HG03354 (cell line): ENCODE measurements at regions not wholly inside any gene's neighbourhood (a gene's known extent, or its start where the extent isn't known, plus 50 kb on each side); places are given as distances from the start of the nearest gene placed in this dataset.

Experiments used
- ATAC-seq: cut with Tn5 transposase; IDR thresholded peaks from one replicate; pipeline ENCODE4 v1.9.1; 2021; ENCODE audit warnings: mild to moderate bottlenecking; ENCODE audit not compliant: unreplicated experiment, poor library complexity, severe bottlenecking

GRCh38 chr20:61119794-61120410 lies 132.2 kb upstream of the CDH4 start:
- ATAC-seq: no peak

DNA sequence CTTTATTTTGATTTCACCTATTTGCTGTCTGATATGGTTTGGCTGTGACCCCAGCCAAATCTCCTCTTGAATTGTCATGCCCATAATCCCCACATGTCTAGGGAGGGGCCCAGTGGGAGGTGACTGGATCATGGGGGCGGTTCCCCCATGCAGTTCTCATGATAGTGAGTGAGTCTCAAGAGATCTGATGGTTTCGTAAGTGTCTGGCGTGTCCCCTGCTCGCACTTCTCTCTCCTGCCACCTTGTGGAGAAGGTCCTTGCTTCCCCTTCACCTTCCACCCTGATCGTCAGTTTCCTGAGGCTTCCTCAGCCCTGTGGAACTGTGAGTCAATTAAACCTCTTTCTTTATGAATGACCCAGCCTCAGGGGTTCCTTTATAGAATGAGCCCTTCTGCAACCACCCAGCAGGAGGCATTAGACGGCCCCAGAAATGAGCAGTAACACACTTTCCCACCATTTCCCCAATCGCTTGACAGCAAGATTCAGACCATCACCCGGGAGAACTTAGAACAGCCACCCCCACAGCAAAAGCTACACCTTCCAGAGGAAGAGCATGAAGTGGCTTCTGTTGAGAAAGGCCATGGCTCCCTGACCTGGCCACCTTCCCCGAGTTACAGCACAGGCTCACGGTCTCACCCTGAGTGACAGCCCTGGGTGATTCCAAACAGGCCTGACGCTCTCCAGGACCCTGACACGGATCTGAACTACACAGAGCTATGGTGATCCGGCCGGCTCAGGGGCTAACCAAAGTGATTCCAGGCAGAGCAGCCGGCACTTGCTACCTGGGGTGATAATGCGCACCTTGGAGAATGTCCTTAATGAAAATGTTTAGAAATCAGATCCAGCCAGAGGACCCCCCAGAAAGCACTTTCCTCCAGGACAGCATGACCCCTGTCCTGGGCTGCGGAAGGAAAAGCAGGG lies 131.2 kb upstream of the CDH4 start:
- no peak for ATAC-seq

DNA sequence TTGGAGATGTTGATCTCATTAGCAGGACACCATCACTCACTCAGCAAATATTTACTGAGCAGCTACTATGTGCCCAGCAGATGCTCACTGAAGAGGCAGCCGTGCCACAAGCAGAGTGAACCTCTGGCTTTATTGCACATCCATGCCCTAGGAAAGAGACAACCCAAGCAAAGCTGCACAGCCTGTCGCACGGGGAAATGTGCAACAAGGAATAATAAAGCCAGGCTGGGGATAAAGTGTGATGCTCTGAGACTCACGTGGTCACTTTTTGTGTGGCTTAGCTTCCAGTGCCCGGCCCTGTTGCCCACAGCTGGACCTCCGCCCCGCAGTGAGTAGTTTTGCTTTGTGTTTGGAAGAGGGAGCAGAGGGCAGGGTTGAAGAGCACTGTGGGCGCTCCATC lies 130.4 kb upstream of the CDH4 start:
- no peak for ATAC-seq

DNA sequence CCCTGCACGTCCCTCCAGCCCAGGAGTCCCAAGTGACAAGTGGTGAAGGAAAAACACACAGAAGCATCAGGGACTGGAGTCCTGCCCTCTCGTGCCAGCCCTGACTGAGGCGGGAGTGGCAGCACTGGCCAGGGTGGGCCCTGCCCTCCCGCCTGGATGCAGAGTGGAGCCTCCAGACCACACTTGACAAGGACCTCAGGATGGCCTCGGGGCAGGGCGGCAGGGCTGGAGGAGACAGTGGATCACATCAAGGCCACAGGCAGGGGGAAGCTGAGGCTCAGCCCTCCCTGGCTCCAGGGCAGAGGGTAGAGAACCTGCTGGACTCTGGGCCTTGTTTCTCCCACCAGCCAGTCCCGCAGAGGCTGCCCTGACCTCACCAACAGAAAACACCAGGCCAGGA lies 128.8 kb upstream of the CDH4 start:
- no peak for ATAC-seq

- ATAC-seq: no peak
Observed at GRCh38 chr20:61123751-61124368, 128.2 kb upstream of the CDH4 start.

GRCh38 chr20:61125076-61125475 lies 127.0 kb upstream of the CDH4 start:
- ATAC-seq: no peak

- ATAC-seq: no peak
Observed at GRCh38 chr20:61125546-61126180, 126.4 kb upstream of the CDH4 start.

- ATAC-seq: no peak
Observed at GRCh38 chr20:61126369-61127195, 125.5 kb upstream of the CDH4 start.

GRCh38 chr20:61127311-61128039 lies 124.6 kb upstream of the CDH4 start:
- ATAC-seq: no peak

DNA sequence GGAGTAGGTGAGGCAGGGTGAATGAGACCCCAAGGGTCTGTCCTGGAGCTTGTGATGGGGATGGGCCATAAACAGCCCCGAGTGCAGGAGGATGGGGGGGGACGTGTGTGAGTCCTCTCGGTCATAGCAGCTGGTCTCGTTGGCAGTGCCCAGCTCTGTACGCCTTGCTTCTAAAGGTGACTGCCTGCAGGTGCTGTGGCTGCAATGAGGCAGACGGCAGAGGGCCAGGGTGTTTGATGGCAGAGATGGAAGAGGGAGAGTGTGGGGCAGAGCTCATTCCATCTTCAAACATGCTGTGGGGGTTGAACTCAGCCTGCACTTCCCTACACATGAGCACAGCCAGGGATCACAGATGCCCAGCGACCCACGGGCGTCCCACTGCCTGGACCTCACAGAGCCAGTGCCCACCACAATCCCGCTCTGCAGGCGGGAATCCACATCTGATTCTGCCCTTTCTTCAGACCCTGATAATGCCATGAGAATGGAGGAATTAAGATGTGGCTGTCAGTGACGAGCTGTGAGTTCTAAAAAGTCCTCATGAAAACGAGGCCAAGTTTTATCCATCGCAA lies 123.3 kb upstream of the CDH4 start:
- ATAC-seq: no peak

DNA sequence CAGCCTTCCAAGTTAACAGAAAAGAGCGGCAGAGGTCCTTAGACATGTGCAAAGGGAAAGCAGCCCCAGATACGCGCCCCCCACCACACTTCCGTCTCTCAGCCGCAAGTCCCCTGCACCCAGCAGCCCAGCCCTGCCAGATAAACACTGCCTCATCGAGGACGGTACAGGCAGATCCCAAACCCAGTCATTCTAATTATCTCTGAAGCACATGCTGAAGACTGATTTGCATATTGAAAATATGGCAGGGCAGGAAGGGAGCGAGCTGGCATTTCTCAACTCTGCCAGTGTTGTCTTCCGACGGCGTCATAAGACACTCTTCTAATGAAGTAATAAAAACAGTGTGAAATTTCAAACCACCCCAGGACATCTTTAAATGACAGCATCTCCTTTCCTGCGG lies 122.8 kb upstream of the CDH4 start:
- no peak for ATAC-seq

DNA sequence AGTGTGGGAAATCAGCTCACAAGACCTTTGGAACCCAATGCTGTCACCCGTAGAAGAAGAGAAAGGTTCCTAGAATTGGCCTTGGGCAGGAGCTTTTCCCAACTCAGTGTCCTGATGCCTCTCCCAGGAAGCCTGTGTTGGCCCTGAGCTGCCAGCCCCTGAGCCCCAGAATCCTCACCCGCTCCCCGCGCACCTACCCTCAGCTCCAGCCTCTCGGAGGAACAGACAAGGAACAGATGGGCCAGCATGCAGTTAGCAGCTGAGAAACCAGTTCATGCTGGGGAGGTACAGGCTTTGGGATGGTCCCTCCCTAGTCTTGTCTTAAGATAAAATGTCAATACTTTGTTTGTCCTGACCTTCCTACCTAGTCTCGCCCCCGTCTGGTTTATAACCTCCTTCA lies 121.9 kb upstream of the CDH4 start:
- ATAC-seq: no peak

GRCh38 chr20:61131944-61132343 lies 120.1 kb upstream of the CDH4 start:
- ATAC-seq: no peak

DNA sequence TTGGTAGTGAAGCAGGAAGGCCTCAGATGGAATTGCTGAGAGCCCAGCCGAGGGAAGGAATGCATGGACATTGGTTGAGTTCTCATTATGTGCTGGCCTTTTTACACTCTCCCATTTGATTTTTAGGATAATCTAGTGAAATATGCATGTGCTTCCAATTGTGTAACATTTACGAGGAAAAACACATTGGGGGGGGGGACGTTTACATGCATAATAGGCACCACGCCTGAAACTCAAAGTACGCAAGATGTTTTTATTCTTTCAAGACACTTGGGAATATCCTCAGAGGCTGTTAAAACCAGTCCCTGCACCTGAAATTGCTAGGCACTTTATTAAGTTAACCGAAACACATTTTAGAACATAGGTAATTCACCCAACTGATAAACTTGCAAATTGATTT lies 118.5 kb upstream of the CDH4 start:
- ATAC-seq: no peak

DNA sequence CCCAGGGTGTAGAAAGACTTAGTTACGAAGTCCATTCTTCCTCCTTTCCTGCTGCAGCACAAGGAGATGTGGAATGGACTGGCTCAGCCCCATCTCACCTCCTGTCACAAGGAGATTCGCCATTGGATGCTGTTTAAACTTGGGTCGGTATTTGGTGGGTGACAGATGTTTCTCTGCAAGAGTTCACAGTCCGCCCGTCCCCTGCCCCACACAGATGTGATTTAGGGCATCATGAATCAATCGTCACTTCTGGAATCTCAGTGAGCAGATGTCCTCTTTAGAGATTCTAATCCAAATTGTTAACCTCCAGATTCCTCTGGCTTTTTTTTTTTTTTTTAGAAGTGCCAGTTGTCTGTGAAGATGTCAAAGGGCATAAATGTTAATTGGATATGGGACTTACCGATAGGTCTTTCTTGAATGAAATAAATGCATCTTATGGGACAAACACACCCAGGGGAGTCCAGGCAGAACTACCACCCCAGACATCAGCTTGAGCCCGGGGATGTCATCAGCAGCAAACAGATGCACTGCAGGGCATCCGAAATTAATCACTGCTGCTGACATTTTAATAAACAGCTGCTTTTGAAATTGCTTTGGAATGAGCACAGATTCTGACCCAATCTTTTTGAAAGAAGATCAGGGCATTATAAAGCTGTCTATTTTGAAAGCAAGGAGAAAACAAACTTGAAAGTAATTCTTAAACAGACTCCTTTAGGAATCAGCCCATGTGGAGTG lies 117.6 kb upstream of the CDH4 start:
- ATAC-seq: no peak

DNA sequence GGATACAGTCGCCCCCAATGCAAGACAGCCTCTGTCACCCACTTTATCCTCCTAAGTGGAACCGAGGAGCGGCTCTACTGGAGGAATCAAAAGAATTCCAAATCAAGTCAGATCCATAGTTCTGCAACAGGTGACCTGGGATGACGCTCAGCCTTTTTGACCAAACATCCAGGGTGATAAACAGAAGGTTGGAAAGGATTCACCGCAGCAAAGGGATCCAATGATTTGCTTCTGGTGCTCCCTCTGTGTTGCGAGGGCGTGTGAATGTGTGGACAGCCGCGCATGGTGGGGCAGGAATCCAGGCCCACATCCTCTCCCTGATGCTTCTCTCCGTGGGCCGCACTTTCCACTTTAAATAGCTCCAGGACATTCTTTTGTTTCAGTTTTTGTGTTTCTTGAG lies 116.8 kb upstream of the CDH4 start:
- no peak for ATAC-seq

DNA sequence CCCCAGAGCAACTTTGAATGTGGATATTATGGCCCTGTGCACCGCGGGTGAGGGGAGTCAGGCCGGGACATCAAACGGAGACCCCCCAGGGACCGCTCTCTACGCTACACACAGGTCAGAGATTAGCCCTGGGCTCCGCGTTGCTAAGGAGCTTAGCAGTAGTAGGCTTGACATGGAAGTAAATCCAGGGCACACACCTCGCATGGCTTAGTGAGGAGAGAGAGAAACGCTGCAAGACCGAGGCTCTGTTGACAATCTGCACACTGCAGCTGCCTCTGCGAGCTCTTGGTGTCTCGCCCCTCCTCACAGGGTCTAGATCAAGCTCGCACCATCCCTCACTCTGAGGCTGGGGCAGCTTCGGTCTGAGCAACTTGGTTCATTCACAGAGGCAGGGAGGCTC lies 116.1 kb upstream of the CDH4 start:
- no peak for ATAC-seq

GRCh38 chr20:61138566-61138965 lies 113.5 kb upstream of the CDH4 start:
- ATAC-seq: no peak
